GM18505 (cell line): ENCODE measurements at regions not wholly inside any gene's neighbourhood (a gene's known extent, or its start where the extent isn't known, plus 50 kb on each side); places are given as distances from the start of the nearest gene placed in this dataset.
"Not testable (repeated sequence)": the region's sequence is repeated elsewhere in the genome, so short reads cannot be mapped to it uniquely, and the experiment has no call there.

Experiments
- ATAC-seq: cut with Tn5 transposase; IDR thresholded peaks from one replicate; pipeline ENCODE4 v1.9.1; 2021; ENCODE audit not compliant: unreplicated experiment
- POLR2A ChIP-seq: IDR thresholded peaks from 4 replicates; pipeline ENCODE4 v1.6.1; 2011; ENCODE audit warnings: borderline replicate concordance; ENCODE audit not compliant: insufficient read depth, insufficient read length; ENCODE audit errors: extremely low read depth

GRCh38 chr4:13721894-13722293 lies 94.4 kb upstream of the BOD1L1 start:
- no peak for TF ChIP-seq POLR2A
- no peak for ATAC-seq

GRCh38 chr4:13722649-13723048 lies 95.1 kb upstream of the BOD1L1 start:
- no peak for TF ChIP-seq POLR2A
- no peak for ATAC-seq

GRCh38 chr4:13728761-13729160 lies 101.2 kb upstream of the BOD1L1 start:
- no peak for ATAC-seq
- TF ChIP-seq POLR2A: no peak

- no peak for TF ChIP-seq POLR2A
- ATAC-seq: no peak
Measured at GRCh38 chr4:13731019-13731418, 103.5 kb upstream of the BOD1L1 start.

GRCh38 chr4:13733817-13734216 lies 106.3 kb upstream of the BOD1L1 start:
- TF ChIP-seq POLR2A: no peak
- no peak for ATAC-seq

GRCh38 chr4:13750594-13750993 lies 123.1 kb upstream of the BOD1L1 start:
- ATAC-seq: no peak

GRCh38 chr4:13761581-13761980 lies 134.1 kb upstream of the BOD1L1 start:
- not testable (repeated sequence) for ATAC-seq

More at GRCh38 chr4:13750594-13750993, 123.1 kb upstream of the BOD1L1 start:
- TF ChIP-seq POLR2A: no peak

GRCh38 chr4:13762130-13762529 lies 134.6 kb upstream of the BOD1L1 start:
- ATAC-seq: no peak
- no peak for TF ChIP-seq POLR2A

GRCh38 chr4:13763707-13764106 lies 136.2 kb upstream of the BOD1L1 start:
- ATAC-seq: no peak
- no peak for TF ChIP-seq POLR2A

- no peak for ATAC-seq
- no peak for TF ChIP-seq POLR2A
Measured at GRCh38 chr4:13765539-13765938, 138.0 kb upstream of the BOD1L1 start.

- TF ChIP-seq POLR2A: no peak
- no peak for ATAC-seq
Measured at GRCh38 chr4:13766761-13767540, 139.4 kb upstream of the BOD1L1 start.

GRCh38 chr4:13777341-13777740 lies 149.8 kb upstream of the BOD1L1 start:
- TF ChIP-seq POLR2A: no peak

GRCh38 chr4:13778367-13778766 lies 150.8 kb upstream of the BOD1L1 start:
- no peak for TF ChIP-seq POLR2A
- ATAC-seq: no peak

More at GRCh38 chr4:13777341-13777740, 149.8 kb upstream of the BOD1L1 start:
- ATAC-seq: no peak

- no peak for TF ChIP-seq POLR2A
Measured at GRCh38 chr4:13782231-13782630, 154.7 kb upstream of the BOD1L1 start.

More at GRCh38 chr4:13782231-13782630, 154.7 kb upstream of the BOD1L1 start:
- ATAC-seq: no peak
